Liver (tissue), 3 donors: ENCODE measurements at regions not wholly inside any gene's neighbourhood (a gene's known extent, or its start where the extent isn't known, plus 50 kb on each side); places are given as distances from the start of the nearest gene placed in this dataset.

ENCODE experiments used
- MAX ChIP-seq: IDR thresholded peaks from 2 replicates; pipeline ENCODE4 v1.6.1; 2016; ENCODE audit warnings: antibody characterized with exemption
- SP1 ChIP-seq: IDR thresholded peaks from 2 replicates; pipeline ENCODE4 v1.6.1; 2018; ENCODE audit warnings: antibody characterized with exemption, mild to moderate bottlenecking
- YY1 ChIP-seq: IDR thresholded peaks from 2 replicates; pipeline ENCODE4 v1.6.1; 2016; ENCODE audit warnings: antibody characterized with exemption, mild to moderate bottlenecking
- ZBTB33 ChIP-seq: IDR thresholded peaks from 2 replicates; pipeline ENCODE4 v1.6.1; 2016; ENCODE audit warnings: antibody characterized with exemption
- TF ChIP-seq, protein P1 (sequence below): fragments of 150-350 bp; IDR thresholded peaks from 2 replicates; pipeline ENCODE4 v1.5.1; 2017; ENCODE audit warnings: improper control_type of control experiment, low read depth, low read length; ENCODE audit not compliant: missing input control
- donor health status: healthy.
- donor health status: healthy.

DNA sequence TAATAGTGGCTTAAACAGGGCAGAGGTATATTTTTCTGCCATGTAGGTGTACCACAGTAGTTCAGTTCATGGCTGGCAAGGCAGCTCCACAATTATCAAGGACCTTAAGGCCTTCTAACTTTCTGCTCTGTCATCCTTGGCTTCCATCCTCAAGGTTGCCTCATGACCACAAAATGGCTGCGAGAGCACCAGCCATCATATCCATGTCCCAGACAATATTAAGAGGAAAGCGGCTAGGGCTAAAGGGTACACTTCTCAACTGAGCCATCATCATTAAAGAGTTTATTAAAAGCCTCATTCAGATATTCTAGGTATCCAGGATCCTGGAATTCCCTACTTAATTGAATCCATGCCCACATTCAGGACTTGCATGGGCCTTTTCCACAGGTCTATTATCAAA is 62.7 kb upstream of the MRI1 start:
- TF ChIP-seq SP1 (no peak), YY1 (no peak), MAX (no peak), ZBTB33 (no peak)
- TF ChIP-seq, protein P1, sequence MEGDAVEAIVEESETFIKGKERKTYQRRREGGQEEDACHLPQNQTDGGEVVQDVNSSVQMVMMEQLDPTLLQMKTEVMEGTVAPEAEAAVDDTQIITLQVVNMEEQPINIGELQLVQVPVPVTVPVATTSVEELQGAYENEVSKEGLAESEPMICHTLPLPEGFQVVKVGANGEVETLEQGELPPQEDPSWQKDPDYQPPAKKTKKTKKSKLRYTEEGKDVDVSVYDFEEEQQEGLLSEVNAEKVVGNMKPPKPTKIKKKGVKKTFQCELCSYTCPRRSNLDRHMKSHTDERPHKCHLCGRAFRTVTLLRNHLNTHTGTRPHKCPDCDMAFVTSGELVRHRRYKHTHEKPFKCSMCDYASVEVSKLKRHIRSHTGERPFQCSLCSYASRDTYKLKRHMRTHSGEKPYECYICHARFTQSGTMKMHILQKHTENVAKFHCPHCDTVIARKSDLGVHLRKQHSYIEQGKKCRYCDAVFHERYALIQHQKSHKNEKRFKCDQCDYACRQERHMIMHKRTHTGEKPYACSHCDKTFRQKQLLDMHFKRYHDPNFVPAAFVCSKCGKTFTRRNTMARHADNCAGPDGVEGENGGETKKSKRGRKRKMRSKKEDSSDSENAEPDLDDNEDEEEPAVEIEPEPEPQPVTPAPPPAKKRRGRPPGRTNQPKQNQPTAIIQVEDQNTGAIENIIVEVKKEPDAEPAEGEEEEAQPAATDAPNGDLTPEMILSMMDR = no peak
